Mesenteric fat pad (tissue), 1 donor: ENCODE measurements at regions not wholly inside any gene's neighbourhood (a gene's known extent, or its start where the extent isn't known, plus 50 kb on each side); places are given as distances from the start of the nearest gene placed in this dataset.
"Not testable (repeated sequence)": the region's sequence is repeated elsewhere in the genome, so short reads cannot be mapped to it uniquely, and the experiment has no call there.

Source experiments
- DNase-seq: peaks from one replicate; pipeline ENCODE4 v3.0.0-alpha.2; 2020; ENCODE audit warnings: low spot score
- donor health status: DM: yes; HTN: yes; CAD: no.

DNA sequence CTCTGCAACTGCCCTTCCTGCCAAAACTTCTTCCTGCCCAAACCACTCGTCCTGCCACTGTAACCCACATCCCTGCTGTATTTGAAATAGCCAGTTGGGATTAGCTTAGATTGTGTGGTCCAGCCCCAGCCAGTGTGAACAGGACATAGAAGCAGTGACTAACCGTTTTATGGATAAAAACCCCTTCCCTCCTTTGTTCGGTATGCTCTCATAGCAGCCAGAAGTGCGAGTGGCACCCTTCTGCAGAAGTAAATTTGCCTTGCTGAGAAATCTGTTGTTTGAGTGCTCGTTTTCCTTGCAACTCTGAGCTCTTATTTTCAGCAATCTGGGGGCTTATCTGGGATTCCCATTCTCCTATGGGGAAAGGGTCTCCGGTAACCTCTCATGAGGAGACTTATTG is 470.0 kb downstream of the PRDM9 start:
- DNase-seq = no peak

DNA sequence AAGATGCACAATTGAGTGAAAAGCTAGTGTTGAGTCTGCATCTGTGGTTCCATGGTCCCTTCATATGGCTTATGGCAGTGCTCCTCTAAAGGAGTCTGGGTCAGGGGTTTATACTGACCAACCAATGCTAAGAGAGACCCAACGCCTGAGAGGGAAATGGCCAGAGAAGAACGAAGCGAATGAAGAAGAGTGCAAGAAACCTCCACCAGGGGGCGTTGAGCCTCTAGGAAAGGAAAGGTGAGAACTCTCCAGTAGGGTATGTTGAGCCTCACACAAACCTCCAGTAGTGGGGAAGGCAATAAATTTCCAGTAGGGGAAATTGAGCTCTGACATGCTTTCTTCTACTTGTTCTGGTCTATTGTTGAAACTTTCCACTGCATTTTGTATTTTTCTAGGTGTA is 470.6 kb downstream of the PRDM9 start:
- no peak for DNase-seq

DNA sequence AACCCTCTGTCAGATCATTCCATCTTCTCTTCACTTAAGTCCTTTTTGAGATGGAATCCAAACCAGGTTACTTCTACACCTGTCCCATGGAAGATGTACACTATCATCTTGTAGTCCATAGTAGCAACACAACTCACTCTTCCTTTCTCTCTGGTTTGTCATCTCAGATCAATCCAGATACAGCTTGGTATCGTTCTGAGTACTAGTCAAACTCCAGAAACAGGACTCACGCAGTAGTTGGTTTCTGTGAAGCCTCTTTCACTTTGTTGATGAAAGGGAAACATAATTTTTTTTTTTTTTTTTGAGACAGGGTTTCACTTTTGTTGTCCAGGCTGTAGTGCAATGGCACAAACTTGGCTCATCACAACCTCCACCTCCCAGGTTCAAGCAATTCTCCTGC is 484.0 kb downstream of the PRDM9 start:
- DNase-seq = no peak

DNA sequence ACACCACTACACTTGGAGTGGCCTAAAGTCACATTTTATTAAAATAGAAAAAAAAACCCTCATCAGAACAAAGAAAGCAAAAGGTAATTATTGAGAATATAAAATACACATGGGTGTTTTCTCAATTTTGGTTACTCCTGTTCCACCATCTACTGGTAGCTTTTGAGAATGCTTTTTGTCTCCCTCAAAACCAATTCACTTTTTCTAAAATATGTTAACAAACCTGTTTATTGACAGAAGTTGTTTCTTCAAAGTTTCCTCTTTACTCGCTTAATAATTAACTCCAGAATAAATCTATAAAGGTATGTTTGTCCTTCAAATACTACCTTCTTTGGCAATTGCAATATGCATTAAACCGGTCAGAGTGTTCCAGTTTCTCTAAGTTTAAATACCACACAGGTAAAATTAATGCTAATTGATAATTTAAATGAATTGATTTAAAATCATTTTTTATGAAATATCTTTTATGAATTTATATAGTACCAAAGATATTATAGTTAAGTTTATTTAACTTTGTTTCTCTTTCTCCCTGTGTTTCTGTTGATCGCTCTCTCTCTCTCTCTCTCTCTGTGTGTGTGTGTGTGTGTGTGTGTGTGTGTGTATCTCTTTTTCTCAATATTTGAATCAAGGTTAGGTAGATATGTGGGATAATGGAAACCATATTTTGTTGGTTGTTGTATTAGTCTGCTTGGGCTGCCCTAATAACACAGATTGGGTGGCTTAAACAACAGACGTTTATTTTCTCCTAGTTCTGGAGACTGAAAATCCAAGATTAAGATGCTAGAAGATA is 487.4 kb downstream of the PRDM9 start:
- DNase-seq = no peak

DNA sequence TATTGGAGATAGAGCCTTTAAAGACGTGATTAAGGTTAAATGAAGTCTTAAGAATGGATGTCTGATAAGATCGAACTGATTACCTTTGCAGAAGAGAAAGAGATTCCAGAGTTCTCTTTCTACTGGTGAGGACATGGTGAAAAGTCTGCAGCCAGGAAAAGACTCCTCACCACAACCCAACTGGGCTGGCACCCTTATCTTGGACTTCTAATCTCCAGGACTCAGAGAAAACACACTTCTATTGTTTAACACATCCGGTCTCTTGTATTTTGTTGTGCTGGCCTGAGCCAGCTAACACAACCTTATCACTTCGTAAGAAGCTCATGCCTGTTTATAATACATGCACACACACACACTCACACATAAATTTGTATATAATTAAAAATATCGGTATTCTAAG is 489.1 kb downstream of the PRDM9 start:
- DNase-seq = no peak

DNA sequence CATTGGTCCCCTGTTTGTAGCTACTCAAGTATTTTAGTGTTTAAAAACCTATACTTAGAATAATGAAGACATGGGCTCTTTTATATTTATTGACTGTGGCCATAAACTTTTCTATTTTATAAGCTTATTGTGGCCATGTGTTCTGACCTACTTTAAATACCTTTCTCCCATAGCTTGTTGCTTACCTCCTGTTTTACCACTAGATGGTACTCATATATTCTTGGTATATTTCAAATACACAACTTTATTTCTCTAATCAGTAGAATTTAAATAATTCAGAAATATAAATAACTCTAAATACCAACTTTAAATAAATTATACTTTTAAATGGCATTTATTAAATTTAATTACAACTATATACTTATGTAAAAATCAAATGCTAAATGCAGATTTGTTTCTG is 498.0 kb downstream of the PRDM9 start:
- no peak for DNase-seq

DNA sequence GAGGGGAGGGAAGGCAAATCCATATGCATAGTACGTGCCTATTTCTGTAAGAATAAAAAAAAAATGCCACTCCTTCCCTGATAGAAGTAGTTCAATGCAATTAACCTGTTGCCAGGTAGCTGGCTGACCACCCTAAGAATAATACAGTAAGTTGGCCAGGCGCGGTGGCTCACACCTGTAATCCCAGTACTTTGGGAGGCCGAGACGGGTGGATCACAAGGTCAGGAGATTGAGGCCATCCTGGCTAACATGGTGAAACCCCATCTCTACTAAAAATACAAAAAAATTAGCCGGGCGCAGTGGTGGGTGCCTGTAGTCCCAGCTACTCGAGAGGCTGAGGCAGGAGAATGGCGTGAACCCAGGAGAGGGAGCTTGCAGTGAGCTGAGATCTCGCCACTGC is 510.3 kb downstream of the PRDM9 start:
- DNase-seq = not testable (repeated sequence)

DNA sequence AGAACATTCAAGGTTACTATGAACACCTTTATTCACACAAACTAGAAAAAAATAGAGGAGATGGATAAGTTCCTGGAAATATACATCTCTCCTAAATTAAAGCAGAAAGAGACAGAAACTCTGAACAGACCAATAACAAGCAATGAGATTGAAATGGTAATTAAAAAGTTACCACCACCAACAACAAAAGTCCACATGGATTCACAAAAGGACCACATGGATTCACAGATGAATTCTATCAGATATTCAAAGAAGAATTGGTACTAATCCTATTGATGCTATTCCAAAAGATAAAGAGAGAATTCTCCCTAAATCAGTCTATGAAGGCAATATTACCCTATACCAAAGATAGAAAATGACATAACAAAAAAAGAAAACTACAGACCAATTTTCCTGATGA is 518.9 kb downstream of the PRDM9 start:
- no peak for DNase-seq

DNA sequence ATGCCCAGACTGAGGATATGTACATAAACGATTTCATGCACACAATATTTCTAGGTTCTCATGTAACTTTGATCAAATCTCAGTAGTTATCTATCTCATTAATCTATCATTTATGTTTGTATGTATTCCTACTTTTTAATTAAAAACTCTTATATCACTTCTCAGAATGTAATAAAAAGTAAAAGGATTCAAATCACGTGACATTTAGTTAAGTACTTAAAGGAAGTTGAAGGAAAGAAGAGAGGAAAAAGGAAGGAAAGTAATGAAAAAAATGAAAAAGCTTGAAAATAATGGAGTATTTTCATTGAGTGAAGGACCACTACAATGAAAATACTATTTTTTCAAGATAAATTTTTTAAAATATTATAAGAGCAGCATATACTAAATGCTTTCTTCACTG is 535.3 kb downstream of the PRDM9 start:
- DNase-seq = no peak

DNA sequence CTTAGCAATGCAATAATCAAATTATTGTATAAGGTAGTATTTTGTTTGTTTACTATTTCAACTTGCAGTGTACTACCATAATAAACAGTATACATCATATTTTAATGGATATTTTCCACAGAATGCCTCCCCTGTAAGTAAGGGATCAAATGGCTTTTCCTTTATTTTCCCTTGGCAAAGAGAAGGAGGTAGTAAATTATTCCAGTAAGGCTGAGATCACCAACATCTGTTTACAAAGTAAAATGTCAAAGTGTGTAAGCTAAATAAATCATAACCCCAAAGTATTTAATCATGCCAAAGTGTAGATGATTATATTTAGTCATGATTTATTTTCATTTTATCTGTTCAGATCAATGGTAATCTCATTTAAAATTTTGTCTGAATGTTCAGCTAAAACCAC is 537.6 kb downstream of the PRDM9 start:
- no peak for DNase-seq

DNA sequence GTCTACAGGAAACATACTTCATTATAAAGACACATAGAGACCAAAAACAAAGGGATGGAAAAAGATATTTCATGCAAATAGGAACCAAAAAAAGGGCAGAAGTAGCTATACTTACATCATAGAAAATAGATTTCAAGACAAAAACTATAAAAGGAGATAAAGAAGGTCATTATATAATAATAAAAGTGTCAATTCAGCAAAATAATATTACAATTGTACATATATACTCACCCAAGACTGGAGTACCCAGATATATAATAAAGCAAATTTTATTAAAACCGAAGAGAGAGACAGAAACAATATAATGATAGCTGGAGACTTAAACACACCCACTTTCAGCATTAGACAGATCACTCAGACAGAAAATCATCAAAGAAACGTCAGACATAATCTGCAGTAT is 546.3 kb downstream of the PRDM9 start:
- no peak for DNase-seq

DNA sequence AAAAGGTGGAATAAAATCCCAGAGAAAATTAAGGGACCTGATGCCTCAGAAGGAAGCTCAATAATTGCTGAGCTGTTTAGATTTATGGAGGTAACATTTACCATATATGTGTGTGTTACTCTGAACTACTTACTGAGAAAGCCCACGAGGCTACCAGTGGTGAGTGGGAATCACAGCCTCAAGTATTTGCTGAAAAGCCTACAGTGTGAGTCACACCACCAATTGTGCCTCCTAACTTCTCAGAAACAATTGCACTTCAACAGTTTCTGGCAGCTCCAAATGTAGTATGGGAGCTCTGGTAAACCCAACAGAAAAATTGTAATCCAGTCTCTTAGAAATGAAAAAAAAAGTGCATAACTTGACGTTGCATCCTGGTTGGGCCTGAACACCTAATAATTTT is 551.6 kb downstream of the PRDM9 start:
- DNase-seq = no peak

DNA sequence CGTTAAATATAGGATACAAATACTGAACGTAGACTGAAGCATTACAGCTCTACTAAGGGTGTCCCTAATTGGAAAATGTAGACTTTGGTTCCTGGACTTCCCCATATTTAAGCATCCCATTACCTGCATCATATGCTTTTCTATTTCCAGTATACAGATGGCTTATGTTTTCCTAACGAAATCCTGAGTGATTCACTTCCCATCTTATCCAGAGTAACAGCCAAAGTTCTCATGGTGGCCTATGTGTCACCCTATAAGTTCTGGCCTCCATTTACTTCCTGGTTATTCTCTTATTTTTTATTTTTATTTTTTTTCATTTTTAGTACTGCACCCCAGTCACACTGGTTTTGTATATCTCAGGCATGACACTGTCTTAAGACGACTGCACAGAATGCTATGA is 552.3 kb downstream of the PRDM9 start:
- no peak for DNase-seq

DNA sequence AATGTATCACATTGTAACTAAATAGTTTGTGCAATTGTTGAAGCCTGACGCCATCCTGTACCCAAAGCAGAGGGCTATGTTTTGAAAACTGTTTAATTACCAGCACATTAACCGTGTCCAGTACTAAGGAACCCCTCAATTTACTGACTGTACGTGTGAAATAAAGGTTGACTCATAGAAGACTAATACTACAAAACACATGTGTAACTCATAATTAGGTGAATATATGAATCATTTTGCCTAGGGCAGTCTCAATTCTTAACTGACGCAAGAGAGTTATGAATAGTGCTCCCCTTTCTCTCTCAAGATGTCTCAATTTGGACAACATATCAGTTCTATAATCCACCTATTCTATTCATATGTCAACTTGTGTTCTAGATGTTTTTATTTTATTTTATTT is 558.4 kb downstream of the PRDM9 start:
- DNase-seq = no peak

DNA sequence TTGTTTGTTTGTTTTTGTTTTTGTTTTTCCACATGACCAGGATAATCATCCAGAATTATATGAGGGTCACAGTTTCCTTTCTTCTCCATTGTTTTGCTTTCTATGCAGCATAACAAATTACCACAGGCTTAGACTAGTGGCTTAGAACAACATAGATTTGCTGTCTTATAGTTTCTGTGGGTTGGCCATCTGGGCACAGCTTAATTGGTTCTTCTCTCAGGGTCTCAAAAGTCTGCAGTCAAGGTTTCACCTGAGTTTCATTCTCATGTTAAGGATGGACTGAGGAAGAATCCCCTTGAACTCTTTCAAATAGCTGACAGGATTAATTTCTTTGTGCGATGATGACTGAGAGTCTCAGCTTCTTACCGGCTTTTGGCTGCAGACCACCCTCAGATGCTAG is 559.8 kb downstream of the PRDM9 start:
- no peak for DNase-seq

DNA sequence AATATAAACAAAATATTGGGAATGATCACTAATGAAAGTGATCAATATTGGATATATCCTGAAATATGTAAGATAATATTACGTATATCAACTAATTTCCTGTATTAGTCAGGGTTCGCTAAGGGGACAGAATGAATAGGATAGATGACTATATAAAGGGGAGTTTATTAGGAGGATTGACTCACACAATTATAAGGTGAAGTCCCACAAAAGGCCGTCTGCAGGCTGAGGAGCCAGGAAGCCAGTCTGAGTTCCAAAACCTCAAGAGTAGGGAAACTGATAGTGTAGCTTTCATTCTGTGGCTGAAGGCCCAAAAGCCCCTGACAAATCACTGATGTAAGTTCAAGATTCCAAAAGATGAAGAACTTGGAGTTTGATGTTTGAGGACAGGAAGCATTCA is 561.1 kb downstream of the PRDM9 start:
- no peak for DNase-seq

DNA sequence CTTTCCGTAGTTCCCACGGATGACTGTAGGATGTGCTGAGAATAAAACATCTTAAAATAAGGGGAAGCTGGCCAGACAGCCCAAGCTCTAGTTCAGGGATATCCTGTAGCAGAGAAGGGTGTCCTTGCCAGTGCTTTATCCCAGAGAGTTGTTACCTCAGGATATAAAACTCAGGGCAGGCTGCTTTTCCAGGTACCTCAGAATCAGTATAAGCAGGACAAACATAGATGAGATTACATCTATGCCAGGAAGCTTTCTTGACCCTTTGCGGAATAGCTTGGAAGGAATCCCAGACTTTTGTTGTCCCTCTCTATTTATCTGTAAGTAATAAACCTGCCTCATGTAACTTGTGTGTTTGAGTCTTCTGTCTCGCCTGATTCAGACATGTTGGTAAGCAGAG is 565.7 kb downstream of the PRDM9 start:
- DNase-seq = no peak

DNA sequence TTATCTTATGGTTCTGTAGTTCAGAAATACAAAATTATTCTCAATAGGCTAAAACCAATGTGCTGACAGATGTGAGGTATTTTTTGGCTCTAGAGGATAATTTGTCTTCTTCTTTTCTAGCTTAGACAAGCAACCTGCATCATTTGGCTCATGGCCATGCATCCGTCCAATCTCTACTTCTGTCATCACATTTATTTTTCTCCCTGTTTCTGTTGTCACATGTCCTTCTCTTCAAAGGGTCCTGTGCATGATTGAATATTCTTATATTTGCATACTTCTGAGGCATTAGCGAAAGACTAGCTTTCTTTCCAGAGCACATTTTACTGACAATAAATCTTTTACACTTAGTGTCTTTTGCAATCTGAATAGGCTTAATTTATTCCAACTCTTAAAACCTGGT is 564.7 kb downstream of the CDH10 start:
- DNase-seq = no peak

DNA sequence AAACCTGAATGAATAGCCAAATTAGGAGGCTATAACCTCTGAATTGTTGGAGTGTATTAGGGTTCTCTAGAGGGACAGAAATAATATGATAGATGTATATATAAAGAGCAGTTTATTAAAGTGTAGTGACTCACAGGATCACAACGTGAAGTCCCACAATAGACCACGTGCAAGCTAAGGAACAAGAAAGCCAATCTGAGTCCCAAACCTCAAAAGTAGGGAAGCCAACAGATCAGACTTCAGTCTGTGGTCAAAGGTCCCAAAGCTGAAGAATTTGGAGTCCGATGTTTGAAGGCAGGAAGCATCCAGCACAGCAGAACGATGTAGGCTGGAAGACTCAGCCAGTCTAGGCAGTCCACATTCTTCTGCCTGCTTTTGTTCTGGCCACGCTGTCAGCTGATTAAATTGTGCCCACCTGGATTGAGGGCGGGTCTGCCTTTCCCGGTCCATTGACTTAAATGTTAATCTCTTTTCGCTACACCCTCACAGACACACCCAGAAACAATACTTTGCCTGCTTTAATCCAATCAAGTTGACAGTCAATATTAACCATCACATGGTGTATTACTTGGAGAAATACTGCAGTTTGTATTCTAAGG is 550.6 kb downstream of the CDH10 start:
- no peak for DNase-seq

DNA sequence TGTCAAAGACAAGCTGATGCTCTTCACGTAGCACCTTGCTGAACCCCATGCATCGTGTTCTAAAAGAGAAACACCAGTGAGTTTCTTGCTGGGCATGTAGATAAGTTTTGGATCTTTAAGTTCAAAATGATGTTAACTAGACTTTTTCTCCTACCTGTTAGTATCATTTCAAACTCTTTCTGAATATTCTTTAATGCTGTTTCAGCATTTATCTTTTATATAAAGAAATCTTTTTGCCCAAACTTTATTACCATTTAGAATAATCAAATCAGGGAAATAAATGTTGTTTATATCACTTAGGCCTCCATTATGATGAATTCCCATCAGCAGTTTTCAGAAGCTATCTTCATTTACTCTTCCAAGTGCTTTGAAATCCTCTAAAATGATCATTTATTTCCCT is 542.8 kb downstream of the CDH10 start:
- no peak for DNase-seq

DNA sequence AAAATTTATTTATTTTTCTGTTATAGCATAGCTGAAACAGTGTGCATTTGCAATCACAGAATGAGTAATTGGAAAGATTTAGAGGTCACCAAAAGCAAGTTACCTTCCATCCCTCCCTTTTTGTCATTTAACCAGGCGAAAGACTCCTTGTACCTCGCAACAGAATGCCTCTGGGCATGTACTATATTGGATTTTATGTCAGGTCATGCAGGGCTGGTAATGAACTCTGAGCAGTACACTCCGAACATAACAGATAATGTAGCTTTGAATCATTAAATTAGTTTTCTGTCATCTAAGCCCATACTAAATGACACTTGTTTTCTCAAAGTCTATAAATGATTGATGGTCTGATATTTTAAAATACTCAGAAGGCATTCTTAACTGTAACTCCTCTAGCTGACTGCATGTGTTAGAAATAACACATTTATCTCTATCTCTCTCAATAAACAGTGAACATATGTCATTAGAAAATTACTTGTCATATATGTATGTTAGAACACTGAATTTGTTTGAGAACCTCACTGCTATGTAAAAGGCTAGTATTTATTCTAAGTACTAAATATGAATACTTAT is 541.2 kb downstream of the CDH10 start:
- no peak for DNase-seq

DNA sequence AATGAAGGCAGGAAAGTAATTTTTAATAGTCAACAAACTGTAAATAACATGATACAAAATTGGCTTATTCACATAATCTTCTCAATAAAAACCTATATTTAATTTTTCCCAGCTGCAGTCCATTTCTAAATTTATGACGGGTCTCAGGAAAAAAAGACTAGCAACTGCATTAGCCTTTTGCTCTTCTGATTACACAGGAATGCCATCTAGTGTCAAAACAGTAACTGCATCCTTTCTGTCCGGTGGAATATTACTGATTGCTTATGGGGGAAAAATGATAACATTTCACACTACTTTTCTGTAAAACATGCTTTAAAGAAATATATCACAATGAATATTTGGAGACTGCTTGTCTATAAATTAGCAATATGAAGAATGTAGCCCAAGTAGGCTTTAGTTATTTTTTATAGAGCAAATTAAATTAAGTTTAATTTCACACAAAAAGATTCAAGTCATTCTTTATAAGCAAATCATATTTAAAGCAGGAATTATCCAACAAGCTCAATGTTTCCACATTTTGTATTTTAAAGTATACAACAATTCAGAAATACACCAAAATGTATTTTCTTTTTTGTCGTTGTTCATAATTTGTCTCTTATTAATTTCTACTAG is 534.7 kb downstream of the CDH10 start:
- DNase-seq = no peak

DNA sequence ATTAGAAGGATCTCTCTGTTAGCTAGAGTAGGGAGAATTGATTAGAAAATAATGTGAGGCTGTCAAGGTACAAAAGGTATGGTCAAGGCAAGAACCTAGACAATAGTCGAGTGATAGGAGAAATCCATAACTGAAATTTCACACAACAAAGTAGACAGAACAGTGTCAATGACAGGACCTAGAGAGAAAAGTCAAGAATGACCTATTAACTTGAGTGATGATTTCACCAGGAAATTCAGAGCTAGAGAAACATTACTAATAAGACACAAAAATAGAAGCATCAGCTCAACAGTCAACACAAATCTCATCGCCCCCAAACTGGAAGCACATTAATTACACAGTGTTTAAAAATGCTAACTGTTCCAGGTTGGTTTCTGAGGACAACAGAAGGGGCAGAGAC is 532.4 kb downstream of the CDH10 start:
- no peak for DNase-seq
